ENCODE measurements at regions not wholly inside any gene's neighbourhood (a gene's known extent, or its start where the extent isn't known, plus 50 kb on each side); places are given as distances from the start of the nearest gene placed in this dataset.

DNA sequence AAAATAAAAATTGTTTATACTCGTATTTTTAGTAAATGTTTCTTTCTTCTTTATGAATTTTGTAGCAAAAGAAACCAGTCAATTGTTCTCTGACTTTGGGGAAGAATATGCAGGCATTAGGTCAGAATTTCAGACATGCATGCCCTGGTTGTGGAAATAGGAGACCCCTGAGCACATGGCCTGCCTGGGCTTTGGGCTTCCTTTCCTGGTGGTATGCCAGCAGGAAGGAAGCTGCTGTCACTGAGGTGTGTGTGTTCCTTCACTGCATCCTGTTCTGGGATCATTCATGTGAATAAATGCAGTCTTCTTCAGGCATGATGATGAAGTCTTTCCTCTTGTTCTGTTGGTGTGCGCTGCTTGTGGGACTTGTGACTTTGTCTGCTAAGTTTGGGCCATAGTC lies 920.2 kb upstream of the VRK2 start:
- Histone ChIP-seq H3K4me1 (ENCODE audit: insufficient read depth) (no peaks in the 10 kb centered on the region), H3K36me3 (replicated peaks; ENCODE audit: insufficient read depth, low read depth) (no peaks in the 10 kb centered on the region), H2AFZ (no peak overlapping the region), H3K4me2 (no peak overlapping the region), H3K4me3 (no peak overlapping the region), H3K9me2 (replicated peaks; ENCODE audit: insufficient read depth) (no peaks in the 10 kb centered on the region), H3K9me3 (ENCODE audit: low read depth) (no peaks in the 10 kb centered on the region), H3K27ac (no peak overlapping the region), H3K79me2 (no peaks in the 10 kb centered on the region), H3K27me3 (no peaks in the 10 kb centered on the region), H4K20me1 (ENCODE audit: insufficient read depth, poor library complexity, severe bottlenecking) (no peaks in the 10 kb centered on the region)
- no peak for DNase-seq (ENCODE audit: low spot score)
- TF ChIP-seq, protein P1, sequence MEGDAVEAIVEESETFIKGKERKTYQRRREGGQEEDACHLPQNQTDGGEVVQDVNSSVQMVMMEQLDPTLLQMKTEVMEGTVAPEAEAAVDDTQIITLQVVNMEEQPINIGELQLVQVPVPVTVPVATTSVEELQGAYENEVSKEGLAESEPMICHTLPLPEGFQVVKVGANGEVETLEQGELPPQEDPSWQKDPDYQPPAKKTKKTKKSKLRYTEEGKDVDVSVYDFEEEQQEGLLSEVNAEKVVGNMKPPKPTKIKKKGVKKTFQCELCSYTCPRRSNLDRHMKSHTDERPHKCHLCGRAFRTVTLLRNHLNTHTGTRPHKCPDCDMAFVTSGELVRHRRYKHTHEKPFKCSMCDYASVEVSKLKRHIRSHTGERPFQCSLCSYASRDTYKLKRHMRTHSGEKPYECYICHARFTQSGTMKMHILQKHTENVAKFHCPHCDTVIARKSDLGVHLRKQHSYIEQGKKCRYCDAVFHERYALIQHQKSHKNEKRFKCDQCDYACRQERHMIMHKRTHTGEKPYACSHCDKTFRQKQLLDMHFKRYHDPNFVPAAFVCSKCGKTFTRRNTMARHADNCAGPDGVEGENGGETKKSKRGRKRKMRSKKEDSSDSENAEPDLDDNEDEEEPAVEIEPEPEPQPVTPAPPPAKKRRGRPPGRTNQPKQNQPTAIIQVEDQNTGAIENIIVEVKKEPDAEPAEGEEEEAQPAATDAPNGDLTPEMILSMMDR (IDR thresholded peaks at IDR 0.05; ENCODE audit: poor library complexity) = no peak
- 80% methylated on average over 2 of the region's 2 CpGs for WGBS (ENCODE audit: low lambda C conversion rate, missing lambda C conversion rate)

DNA sequence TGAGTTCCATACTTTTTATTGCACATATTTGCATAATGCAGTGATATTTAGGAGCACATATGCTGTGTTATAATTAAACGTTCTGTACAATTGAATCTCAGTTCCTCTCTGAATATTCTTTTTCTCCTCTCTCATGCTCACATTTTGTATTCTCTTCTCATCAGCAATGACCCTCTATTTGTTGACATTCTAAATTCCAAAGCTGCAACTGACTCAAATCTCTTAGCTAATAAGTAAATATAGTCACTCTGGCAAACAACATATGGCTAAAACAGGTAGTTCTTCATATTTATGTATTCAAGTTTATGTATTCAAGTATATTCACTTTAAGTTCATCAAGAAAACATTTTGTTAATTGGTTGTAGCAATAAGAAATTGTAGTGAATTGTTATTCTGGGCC lies 907.4 kb upstream of the VRK2 start:
- H2AFZ ChIP-seq = no peak overlapping the region
- no peak for DNase-seq (ENCODE audit: low spot score)

GRCh38 chr2:57141269-57141668 lies 905.3 kb upstream of the VRK2 start:
- no peak overlapping the region for H3K4me2 ChIP-seq
- H3K9me2 ChIP-seq (replicated peaks; ENCODE audit: insufficient read depth) = no peaks in the 10 kb centered on the region
- TF ChIP-seq, protein P1 (IDR thresholded peaks at IDR 0.05; ENCODE audit: poor library complexity) = no peak
- TF ChIP-seq EZH2phosphoT487 (IDR thresholded peaks at IDR 0.05; ENCODE audit: low read depth, severe bottlenecking, unreplicated experiment) = no peak
- no peak for TF ChIP-seq EZH2 (IDR thresholded peaks at IDR 0.05; ENCODE audit: borderline replicate concordance)
- no peak overlapping the region for H3K27ac ChIP-seq
- H3K36me3 ChIP-seq (replicated peaks; ENCODE audit: insufficient read depth, low read depth) = no peaks in the 10 kb centered on the region
- no peaks in the 10 kb centered on the region for H3K9me3 ChIP-seq (ENCODE audit: low read depth)
- no peaks in the 10 kb centered on the region for H3K79me2 ChIP-seq
- no peaks in the 10 kb centered on the region for H4K20me1 ChIP-seq (ENCODE audit: insufficient read depth, poor library complexity, severe bottlenecking)
- H3K4me3 ChIP-seq = no peak overlapping the region
- no peak for DNase-seq (ENCODE audit: low spot score)
- H3K27me3 ChIP-seq = no peaks in the 10 kb centered on the region
- no peaks in the 10 kb centered on the region for H3K4me1 ChIP-seq (ENCODE audit: insufficient read depth)
- H2AFZ ChIP-seq = no peak overlapping the region

More for the DNA sequence above, 907.4 kb upstream of the VRK2 start:
- no peaks in the 10 kb centered on the region for H3K27me3 ChIP-seq
- no peaks in the 10 kb centered on the region for H3K4me1 ChIP-seq (ENCODE audit: insufficient read depth)
- no peak overlapping the region for H3K4me2 ChIP-seq
- H3K79me2 ChIP-seq = no peaks in the 10 kb centered on the region
- 77% methylated on average over 1 of the region's 1 CpG for WGBS (ENCODE audit: low lambda C conversion rate, missing lambda C conversion rate)
- TF ChIP-seq EZH2 (IDR thresholded peaks at IDR 0.05; ENCODE audit: borderline replicate concordance) = no peak
- no peak for TF ChIP-seq EZH2phosphoT487 (IDR thresholded peaks at IDR 0.05; ENCODE audit: low read depth, severe bottlenecking, unreplicated experiment)
- TF ChIP-seq, protein P1 (IDR thresholded peaks at IDR 0.05; ENCODE audit: poor library complexity) = no peak
- no peaks in the 10 kb centered on the region for H3K9me2 ChIP-seq (replicated peaks; ENCODE audit: insufficient read depth)
- no peaks in the 10 kb centered on the region for H4K20me1 ChIP-seq (ENCODE audit: insufficient read depth, poor library complexity, severe bottlenecking)
- H3K4me3 ChIP-seq = no peak overlapping the region
- H3K27ac ChIP-seq = no peak overlapping the region
- H3K9me3 ChIP-seq (ENCODE audit: low read depth) = no peaks in the 10 kb centered on the region
- no peaks in the 10 kb centered on the region for H3K36me3 ChIP-seq (replicated peaks; ENCODE audit: insufficient read depth, low read depth)

DNA sequence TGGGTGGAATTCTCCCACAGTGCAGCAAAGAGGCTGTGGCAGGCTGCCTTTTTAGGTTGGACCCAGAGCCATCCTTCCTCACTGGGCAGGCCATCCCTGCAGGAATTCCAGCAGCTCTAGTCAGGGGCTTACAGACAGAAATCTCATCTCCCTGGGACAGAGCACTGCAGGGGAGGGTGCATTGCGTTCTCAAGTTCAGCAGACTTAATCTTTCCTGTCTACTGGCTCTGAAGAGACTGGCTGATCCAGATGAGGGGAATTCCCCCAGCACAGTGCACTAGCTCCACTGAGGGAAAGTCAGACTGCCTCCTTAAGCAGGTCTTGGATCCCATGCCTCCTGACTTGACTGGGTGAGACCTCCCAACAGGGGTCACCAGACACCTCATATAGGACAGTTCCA lies 899.7 kb upstream of the VRK2 start:
- TF ChIP-seq, protein P1 (IDR thresholded peaks at IDR 0.05; ENCODE audit: poor library complexity) = no peak
- TF ChIP-seq EZH2phosphoT487 (IDR thresholded peaks at IDR 0.05; ENCODE audit: low read depth, severe bottlenecking, unreplicated experiment) = no peak
- no peak for TF ChIP-seq EZH2 (IDR thresholded peaks at IDR 0.05; ENCODE audit: borderline replicate concordance)
- Histone ChIP-seq H3K36me3 (replicated peaks; ENCODE audit: insufficient read depth, low read depth) (no peaks in the 10 kb centered on the region), H3K9me2 (replicated peaks; ENCODE audit: insufficient read depth) (no peaks in the 10 kb centered on the region), H3K9me3 (ENCODE audit: low read depth) (no peaks in the 10 kb centered on the region), H3K79me2 (no peaks in the 10 kb centered on the region), H3K4me2 (no peak overlapping the region), H3K27me3 (no peaks in the 10 kb centered on the region), H3K4me3 (no peak overlapping the region), H2AFZ (no peak overlapping the region), H3K4me1 (ENCODE audit: insufficient read depth) (no peaks in the 10 kb centered on the region), H4K20me1 (ENCODE audit: insufficient read depth, poor library complexity, severe bottlenecking) (no peaks in the 10 kb centered on the region), H3K27ac (no peak overlapping the region)
- WGBS (ENCODE audit: low lambda C conversion rate, missing lambda C conversion rate) = 53% methylated on average over 1 of the region's 1 CpG
- no peak for DNase-seq (ENCODE audit: low spot score)

All from hepatocyte (in vitro differentiated cells).